ENCODE measurements at regions not wholly inside any gene's neighbourhood (a gene's known extent, or its start where the extent isn't known, plus 50 kb on each side); places are given as distances from the start of the nearest gene placed in this dataset.

DNA sequence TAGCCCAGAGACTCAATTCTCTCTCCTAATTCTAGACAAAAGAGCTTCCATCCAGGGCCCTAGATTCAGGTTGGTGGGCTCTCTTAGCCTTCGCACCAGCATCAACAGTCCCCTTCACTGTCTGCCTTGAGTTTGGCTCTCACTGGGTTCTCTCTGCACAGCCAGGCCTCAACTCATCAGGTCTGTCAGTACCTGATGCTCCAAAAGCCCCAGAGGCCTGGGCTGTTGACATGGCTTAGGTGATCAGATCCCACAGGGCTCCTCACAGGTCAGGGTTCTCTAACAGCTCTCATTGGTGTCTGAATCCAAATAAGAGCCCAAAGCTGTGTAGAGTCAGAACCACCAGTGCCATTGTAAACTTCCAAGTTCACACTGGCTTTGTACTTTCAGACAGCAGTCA lies 206.6 kb upstream of the PPP2R3A start:
- peaks cover 3% of the 10 kb centered on the region for H3K27me3 Mint-ChIP-seq (ENCODE audit: unreplicated experiment)
- no peak overlapping the region for H3K27ac Mint-ChIP-seq (ENCODE audit: unreplicated experiment)
- H3K36me3 Mint-ChIP-seq (ENCODE audit: low read depth, unreplicated experiment), result no peaks in the 10 kb centered on the region
- TF ChIP-seq, protein P1, sequence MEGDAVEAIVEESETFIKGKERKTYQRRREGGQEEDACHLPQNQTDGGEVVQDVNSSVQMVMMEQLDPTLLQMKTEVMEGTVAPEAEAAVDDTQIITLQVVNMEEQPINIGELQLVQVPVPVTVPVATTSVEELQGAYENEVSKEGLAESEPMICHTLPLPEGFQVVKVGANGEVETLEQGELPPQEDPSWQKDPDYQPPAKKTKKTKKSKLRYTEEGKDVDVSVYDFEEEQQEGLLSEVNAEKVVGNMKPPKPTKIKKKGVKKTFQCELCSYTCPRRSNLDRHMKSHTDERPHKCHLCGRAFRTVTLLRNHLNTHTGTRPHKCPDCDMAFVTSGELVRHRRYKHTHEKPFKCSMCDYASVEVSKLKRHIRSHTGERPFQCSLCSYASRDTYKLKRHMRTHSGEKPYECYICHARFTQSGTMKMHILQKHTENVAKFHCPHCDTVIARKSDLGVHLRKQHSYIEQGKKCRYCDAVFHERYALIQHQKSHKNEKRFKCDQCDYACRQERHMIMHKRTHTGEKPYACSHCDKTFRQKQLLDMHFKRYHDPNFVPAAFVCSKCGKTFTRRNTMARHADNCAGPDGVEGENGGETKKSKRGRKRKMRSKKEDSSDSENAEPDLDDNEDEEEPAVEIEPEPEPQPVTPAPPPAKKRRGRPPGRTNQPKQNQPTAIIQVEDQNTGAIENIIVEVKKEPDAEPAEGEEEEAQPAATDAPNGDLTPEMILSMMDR (IDR thresholded peaks at IDR 0.05; ENCODE audit: unreplicated experiment), result no peak
- no peak overlapping the region for H3K4me3 Mint-ChIP-seq (ENCODE audit: unreplicated experiment)
- H3K4me1 Mint-ChIP-seq (ENCODE audit: unreplicated experiment), result peaks cover 5% of the 10 kb centered on the region
- no peak for DNase-seq (ENCODE audit: low spot score)
- no peaks in the 10 kb centered on the region for H3K9me3 Mint-ChIP-seq (ENCODE audit: unreplicated experiment)

DNA sequence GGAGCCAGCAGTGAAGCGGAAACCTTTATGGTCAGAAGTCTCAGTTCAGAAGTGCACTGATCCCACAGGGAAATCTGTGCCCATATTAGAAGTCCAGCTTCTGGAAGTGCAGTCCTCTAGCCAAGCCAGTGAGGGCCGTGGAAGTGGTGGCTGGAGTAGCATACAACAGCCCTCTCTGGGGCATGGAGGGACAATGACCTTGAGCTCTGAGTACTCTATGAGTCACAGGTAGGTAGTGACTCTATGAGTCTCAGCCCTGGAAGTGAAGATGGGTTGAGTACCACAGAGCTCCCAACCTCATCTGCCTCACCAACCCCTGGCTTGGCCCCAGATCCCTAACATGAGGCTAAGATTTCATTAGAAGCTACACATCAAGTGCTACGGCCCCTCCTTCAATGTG lies 205.9 kb upstream of the PPP2R3A start:
- Mint-ChIP-seq H3K36me3 (ENCODE audit: low read depth, unreplicated experiment) (no peaks in the 10 kb centered on the region), H3K9me3 (ENCODE audit: unreplicated experiment) (no peaks in the 10 kb centered on the region), H3K4me1 (ENCODE audit: unreplicated experiment) (peaks cover 5% of the 10 kb centered on the region), H3K27me3 (ENCODE audit: unreplicated experiment) (peaks cover 3% of the 10 kb centered on the region), H3K4me3 (ENCODE audit: unreplicated experiment) (no peak overlapping the region), H3K27ac (ENCODE audit: unreplicated experiment) (no peak overlapping the region)
- no peak for DNase-seq (ENCODE audit: low spot score)
- TF ChIP-seq, protein P1 (IDR thresholded peaks at IDR 0.05; ENCODE audit: unreplicated experiment), result no peak

DNA sequence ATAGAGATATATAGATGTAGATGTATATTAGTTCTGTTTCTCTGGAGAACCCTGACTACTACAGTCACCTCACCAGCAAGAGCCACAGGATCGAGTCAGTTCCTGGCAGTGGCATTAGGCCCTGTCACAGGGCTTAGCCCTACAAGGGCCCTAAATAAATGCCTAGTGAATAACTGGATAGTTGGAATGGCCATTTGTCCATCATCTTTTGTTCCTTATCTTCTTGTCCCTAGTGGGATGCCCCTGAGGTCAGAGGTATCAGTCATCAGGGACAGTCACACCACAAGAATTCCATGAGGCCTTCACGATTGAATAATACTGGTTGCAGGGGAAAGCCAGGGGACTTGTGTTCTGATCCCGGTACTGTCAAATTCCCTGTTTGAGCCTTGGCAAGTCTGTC lies 204.9 kb upstream of the PPP2R3A start:
- Mint-ChIP-seq H3K4me1 (ENCODE audit: unreplicated experiment) (peaks cover 5% of the 10 kb centered on the region), H3K27me3 (ENCODE audit: unreplicated experiment) (peaks cover 4% of the 10 kb centered on the region), H3K9me3 (ENCODE audit: unreplicated experiment) (no peaks in the 10 kb centered on the region), H3K4me3 (ENCODE audit: unreplicated experiment) (no peak overlapping the region), H3K36me3 (ENCODE audit: low read depth, unreplicated experiment) (no peaks in the 10 kb centered on the region), H3K27ac (ENCODE audit: unreplicated experiment) (no peak overlapping the region)
- TF ChIP-seq, protein P1 (IDR thresholded peaks at IDR 0.05; ENCODE audit: unreplicated experiment), result no peak
- DNase-seq (ENCODE audit: low spot score), result no peak

DNA sequence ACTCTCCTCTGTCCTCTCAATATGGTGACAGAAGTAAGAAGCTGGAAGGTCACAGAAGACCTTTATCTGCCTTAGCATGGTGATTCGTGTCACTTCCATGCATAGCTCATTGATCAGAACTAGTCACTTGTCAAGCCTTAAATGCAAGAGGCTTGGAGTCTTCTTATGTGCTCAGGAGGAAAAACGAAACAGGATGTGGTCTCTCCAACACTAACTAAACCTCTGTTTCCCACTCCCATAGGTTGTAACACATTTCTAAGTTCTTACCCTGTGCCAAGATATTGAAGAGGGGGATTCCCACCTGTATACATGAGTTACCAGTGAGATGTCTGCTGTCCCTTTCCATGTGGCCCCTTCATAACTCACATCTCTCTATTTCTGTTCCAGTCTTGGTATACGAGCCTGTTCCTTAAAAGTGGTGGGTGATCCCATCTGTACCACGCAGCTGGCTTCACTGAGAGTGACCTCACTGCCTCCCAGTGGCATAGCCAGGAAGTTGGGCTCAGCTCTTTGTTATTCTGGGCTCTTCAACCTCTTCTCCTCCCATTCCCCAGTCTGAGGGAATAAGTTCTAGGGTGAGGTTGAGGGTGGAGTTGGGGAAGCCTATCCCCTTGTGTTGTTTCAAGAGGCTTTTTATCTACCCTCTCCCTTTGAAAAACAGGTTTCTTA lies 203.2 kb upstream of the PPP2R3A start:
- H3K36me3 Mint-ChIP-seq (ENCODE audit: low read depth, unreplicated experiment), result no peaks in the 10 kb centered on the region
- peaks cover 5% of the 10 kb centered on the region for H3K4me1 Mint-ChIP-seq (ENCODE audit: unreplicated experiment)
- no peak for DNase-seq (ENCODE audit: low spot score)
- no peak overlapping the region for H3K4me3 Mint-ChIP-seq (ENCODE audit: unreplicated experiment)
- no peaks in the 10 kb centered on the region for H3K9me3 Mint-ChIP-seq (ENCODE audit: unreplicated experiment)
- H3K27ac Mint-ChIP-seq (ENCODE audit: unreplicated experiment), result no peak overlapping the region
- TF ChIP-seq, protein P1 (IDR thresholded peaks at IDR 0.05; ENCODE audit: unreplicated experiment), result no peak
- H3K27me3 Mint-ChIP-seq (ENCODE audit: unreplicated experiment), result peaks cover 5% of the 10 kb centered on the region

DNA sequence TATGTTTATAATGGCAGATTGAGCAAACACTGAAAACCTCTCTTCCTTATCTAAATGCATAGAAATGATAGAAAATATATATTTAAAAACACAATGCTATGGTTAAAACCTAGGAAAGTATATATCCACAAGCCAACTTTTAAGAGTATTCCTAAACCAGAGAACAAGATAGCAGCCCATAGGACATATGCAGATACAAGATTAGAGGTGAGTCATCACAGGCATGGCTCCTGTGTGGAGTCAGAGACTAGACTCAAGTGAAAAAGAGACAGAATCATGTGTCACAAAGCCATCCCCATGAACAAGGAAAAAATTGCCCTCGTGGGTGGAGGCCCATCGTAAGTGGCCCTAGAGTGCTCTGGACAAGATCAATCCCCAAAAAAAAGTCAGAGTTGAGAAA lies 199.4 kb upstream of the PPP2R3A start:
- no peaks in the 10 kb centered on the region for H3K9me3 Mint-ChIP-seq (ENCODE audit: unreplicated experiment)
- no peak overlapping the region for H3K27ac Mint-ChIP-seq (ENCODE audit: unreplicated experiment)
- TF ChIP-seq, protein P1 (IDR thresholded peaks at IDR 0.05; ENCODE audit: unreplicated experiment), result no peak
- no peak overlapping the region for H3K4me3 Mint-ChIP-seq (ENCODE audit: unreplicated experiment)
- peaks cover 2% of the 10 kb centered on the region for H3K27me3 Mint-ChIP-seq (ENCODE audit: unreplicated experiment)
- no peak for DNase-seq (ENCODE audit: low spot score)
- H3K4me1 Mint-ChIP-seq (ENCODE audit: unreplicated experiment), result peaks cover 5% of the 10 kb centered on the region
- H3K36me3 Mint-ChIP-seq (ENCODE audit: low read depth, unreplicated experiment), result no peaks in the 10 kb centered on the region

All from endothelial cell (in vitro differentiated cells).